Breast epithelium (tissue), 4 donors: ENCODE measurements at regions not wholly inside any gene's neighbourhood (a gene's known extent, or its start where the extent isn't known, plus 50 kb on each side); places are given as distances from the start of the nearest gene placed in this dataset.

Experiments
- DNase-seq, 2 donors: peaks; one replicate each; pipeline ENCODE4 v3.0.0-alpha.2; 2019; ENCODE audit warnings: low spot score in 2 of 2
- H3K27ac ChIP-seq, 2 donors: fragments of 200-600 bp; sonication (generic) in 1 of 2; one replicate each; pipeline ENCODE4 v1.5.1; 2016 to 2019; ENCODE audit warnings: mild to moderate bottlenecking in 1 of 2
- H3K27me3 ChIP-seq, 2 donors: fragments of 200-600 bp; sonication (generic) in 1 of 2; one replicate each; pipeline versions ENCODE4 v1.5.1 to v1.6.0; 2017 to 2019; ENCODE audit warnings: control low read depth in 1 of 2, mild to moderate bottlenecking in 1 of 2
- H3K36me3 ChIP-seq: fragments of 200-600 bp; one replicate; pipeline ENCODE4 v1.5.1; 2019
- H3K4me1 ChIP-seq, 2 donors: fragments of 200-600 bp; sonication (generic); one replicate each; pipeline ENCODE4 v1.5.1; 2016 to 2019; ENCODE audit warnings: control low read depth in 1 of 2
- H3K4me3 ChIP-seq, 3 donors: fragments of 200-600 bp; sonication (generic); 1 replicate in 2 of 3; 2 replicates in 1 of 3; pipeline ENCODE4 v1.5.1; 2016 to 2019; ENCODE audit warnings: mild to moderate bottlenecking in 3 of 3, moderate library complexity in 2 of 3
- H3K9me3 ChIP-seq, 2 donors: fragments of 200-600 bp; sonication (generic) in 1 of 2; one replicate each; pipeline ENCODE4 v1.5.1; 2016 to 2019; ENCODE audit warnings: control low read depth in 1 of 2
- CTCF ChIP-seq, 3 donors: fragments of 450-650 bp; IDR thresholded peaks; one replicate each; pipeline ENCODE4 v1.5.1; 2016 to 2017; ENCODE audit warnings: antibody characterized with exemption in 3 of 3, mild to moderate bottlenecking in 3 of 3, moderate library complexity in 3 of 3
- POLR2A ChIP-seq: fragments of 450-650 bp; IDR thresholded peaks from one replicate; pipeline ENCODE4 v1.6.1; 2016; ENCODE audit warnings: antibody characterized with exemption, mild to moderate bottlenecking, moderate library complexity
- POLR2AphosphoS5 ChIP-seq, 3 donors: sonication (generic); formaldehyde crosslinking; IDR thresholded peaks; one replicate each; pipeline ENCODE4 v1.6.1; 2017; ENCODE audit warnings: antibody characterized with exemption in 3 of 3
- intact Hi-C: fragments of 100-400 bp; cut with DNase I; formaldehyde crosslinking; loops from one replicate; pipeline ENCODE4 v1.15.1; 2023; ENCODE audit warnings: low total_unique reads

GRCh38 chr13:33891196-33891742 lies 73.3 kb downstream of the RFC3 start:
- no peak overlapping the region for H3K4me3 ChIP-seq
- H3K27ac ChIP-seq = no peak overlapping the region
- no peaks in the 10 kb centered on the region for H3K36me3 ChIP-seq
- no peaks in the 10 kb centered on the region for H3K27me3 ChIP-seq
- DNase-seq = no peak
- no peaks in the 10 kb centered on the region for H3K4me1 ChIP-seq
- intact Hi-C loops = no loop called here
- peaks cover 14 to 19% of the 10 kb centered on the region in 2 donors for H3K9me3 ChIP-seq
- no peak for TF ChIP-seq POLR2AphosphoS5 (IDR thresholded peaks at IDR 0.05)

GRCh38 chr13:33893559-33893958 lies 75.6 kb downstream of the RFC3 start:
- DNase-seq = no peak
- Histone ChIP-seq H3K27me3 (no peaks in the 10 kb centered on the region), H3K36me3 (no peaks in the 10 kb centered on the region), H3K9me3 (peaks cover 21 to 22% of the 10 kb centered on the region in 2 donors), H3K27ac (no peak overlapping the region), H3K4me3 (no peak overlapping the region), H3K4me1 (no peaks in the 10 kb centered on the region)
- intact Hi-C loops = no loop called here
- no peak for TF ChIP-seq CTCF (IDR thresholded peaks at IDR 0.05)
- no peak for TF ChIP-seq POLR2A
- TF ChIP-seq POLR2AphosphoS5 (IDR thresholded peaks at IDR 0.05) = no peak

- Histone ChIP-seq H3K9me3 (peaks cover 0 to 2% of the 10 kb centered on the region in 2 donors), H3K27ac (no peak overlapping the region), H3K4me1 (no peaks in the 10 kb centered on the region), H3K4me3 (no peak overlapping the region), H3K36me3 (no peaks in the 10 kb centered on the region), H3K27me3 (no peaks in the 10 kb centered on the region)
- TF ChIP-seq POLR2A = no peak
- TF ChIP-seq POLR2AphosphoS5 (IDR thresholded peaks at IDR 0.05) = no peak
- no peak for TF ChIP-seq CTCF (IDR thresholded peaks at IDR 0.05)
- DNase-seq = no peak
- intact Hi-C loops = no loop called here
Observed at GRCh38 chr13:33904431-33904830, 86.5 kb downstream of the RFC3 start.

- no peak overlapping the region for H3K27ac ChIP-seq
- DNase-seq = no peak
- TF ChIP-seq POLR2A (no peak), POLR2AphosphoS5 (IDR thresholded peaks at IDR 0.05) (no peak), CTCF (IDR thresholded peaks at IDR 0.05) (no peak)
- H3K27me3 ChIP-seq = no peaks in the 10 kb centered on the region
- no peak overlapping the region for H3K4me3 ChIP-seq
- intact Hi-C loops = no loop called here
- H3K36me3 ChIP-seq = no peaks in the 10 kb centered on the region
- H3K4me1 ChIP-seq = no peaks in the 10 kb centered on the region
- no peaks in the 10 kb centered on the region for H3K9me3 ChIP-seq
Observed at GRCh38 chr13:33908116-33908515, 90.2 kb downstream of the RFC3 start.

- TF ChIP-seq CTCF (IDR thresholded peaks at IDR 0.05) = no peak
- TF ChIP-seq POLR2A = no peak
- no peak for TF ChIP-seq POLR2AphosphoS5 (IDR thresholded peaks at IDR 0.05)
- no peaks in the 10 kb centered on the region for H3K4me1 ChIP-seq
- DNase-seq = no peak
- H3K27ac ChIP-seq = no peak overlapping the region
- no peaks in the 10 kb centered on the region for H3K9me3 ChIP-seq
- no peaks in the 10 kb centered on the region for H3K27me3 ChIP-seq
- no peak overlapping the region for H3K4me3 ChIP-seq
- intact Hi-C loops = no loop called here
- H3K36me3 ChIP-seq = no peaks in the 10 kb centered on the region
Observed at GRCh38 chr13:33910255-33910654, 92.3 kb downstream of the RFC3 start.

- intact Hi-C loops = no loop called here
- Histone ChIP-seq H3K9me3 (no peaks in the 10 kb centered on the region), H3K4me1 (no peaks in the 10 kb centered on the region), H3K4me3 (no peak overlapping the region), H3K27me3 (no peaks in the 10 kb centered on the region), H3K36me3 (no peaks in the 10 kb centered on the region), H3K27ac (no peak overlapping the region)
- DNase-seq = no peak
- TF ChIP-seq POLR2A (no peak), CTCF (IDR thresholded peaks at IDR 0.05) (no peak), POLR2AphosphoS5 (IDR thresholded peaks at IDR 0.05) (no peak)
Observed at GRCh38 chr13:33911521-33911920, 93.6 kb downstream of the RFC3 start.
